CD4-positive, alpha-beta T cell treated with Interleukin-10 for 1 hour (primary cell): ENCODE measurements at regions not wholly inside any gene's neighbourhood (a gene's known extent, or its start where the extent isn't known, plus 50 kb on each side); places are given as distances from the start of the nearest gene placed in this dataset.

ENCODE experiments used
- DNase-seq: peaks from one replicate; pipeline ENCODE4 v3.0.0-alpha.2; 2020

- no peak for DNase-seq
These were observed 50.5 kb upstream of the GUCY1A1 start for GRCh38 chr4:155616117-155616516.

GRCh38 chr4:155615081-155615887 lies 51.4 kb upstream of the GUCY1A1 start:
- no peak for DNase-seq

DNA sequence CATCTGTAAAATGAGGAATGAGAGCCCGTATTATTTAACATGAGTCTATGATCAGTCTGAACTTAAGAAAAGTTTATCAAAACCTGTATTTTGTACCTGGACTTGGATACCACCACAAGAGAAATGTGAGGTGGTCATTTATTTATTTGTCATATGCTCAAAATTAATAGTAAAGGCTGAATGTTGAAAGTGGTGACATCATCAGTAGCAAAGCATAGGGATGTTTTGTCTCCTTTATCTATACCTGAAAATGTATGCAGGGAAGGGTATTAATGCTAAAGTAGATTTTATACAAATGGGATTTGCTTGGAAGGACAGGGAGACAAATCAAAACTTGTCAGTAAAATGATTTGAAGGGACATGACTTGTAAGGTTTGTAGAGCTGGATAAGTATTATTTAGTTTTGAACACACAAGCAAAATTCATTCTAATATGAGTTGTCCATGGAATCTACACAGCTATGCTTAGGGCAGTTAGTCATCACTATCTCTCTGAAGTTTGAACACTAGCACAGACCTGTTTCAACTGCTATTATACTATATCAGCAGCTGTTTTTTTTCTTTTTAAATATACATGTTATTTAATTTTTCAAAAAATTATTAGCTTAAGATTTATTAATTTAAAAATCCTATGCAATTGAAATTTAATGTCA lies 52.4 kb upstream of the GUCY1A1 start:
- DNase-seq, result no peak

DNA sequence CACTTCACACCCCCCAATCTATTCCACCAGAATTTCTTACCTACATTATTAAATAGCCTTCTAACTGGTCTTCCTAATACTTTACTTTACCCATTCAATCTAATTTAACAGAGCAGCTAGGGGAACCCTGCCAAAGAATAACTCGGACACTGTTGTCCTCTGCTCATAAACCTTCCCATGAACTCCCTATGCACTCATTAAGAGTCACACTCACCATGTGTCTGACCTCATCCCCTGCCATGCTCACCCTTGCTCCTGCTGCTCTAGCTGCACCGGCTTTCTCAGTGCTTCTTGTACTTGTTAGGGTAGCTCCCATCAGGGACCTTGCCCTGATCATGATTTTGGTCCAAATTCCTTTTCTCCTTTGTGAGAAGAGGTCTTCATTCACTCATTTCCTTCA lies 54.6 kb upstream of the GUCY1A1 start:
- no peak for DNase-seq

GRCh38 chr4:155611501-155611900 lies 55.1 kb upstream of the GUCY1A1 start:
- no peak for DNase-seq

GRCh38 chr4:155610143-155610542 lies 56.5 kb upstream of the GUCY1A1 start:
- no peak for DNase-seq

DNA sequence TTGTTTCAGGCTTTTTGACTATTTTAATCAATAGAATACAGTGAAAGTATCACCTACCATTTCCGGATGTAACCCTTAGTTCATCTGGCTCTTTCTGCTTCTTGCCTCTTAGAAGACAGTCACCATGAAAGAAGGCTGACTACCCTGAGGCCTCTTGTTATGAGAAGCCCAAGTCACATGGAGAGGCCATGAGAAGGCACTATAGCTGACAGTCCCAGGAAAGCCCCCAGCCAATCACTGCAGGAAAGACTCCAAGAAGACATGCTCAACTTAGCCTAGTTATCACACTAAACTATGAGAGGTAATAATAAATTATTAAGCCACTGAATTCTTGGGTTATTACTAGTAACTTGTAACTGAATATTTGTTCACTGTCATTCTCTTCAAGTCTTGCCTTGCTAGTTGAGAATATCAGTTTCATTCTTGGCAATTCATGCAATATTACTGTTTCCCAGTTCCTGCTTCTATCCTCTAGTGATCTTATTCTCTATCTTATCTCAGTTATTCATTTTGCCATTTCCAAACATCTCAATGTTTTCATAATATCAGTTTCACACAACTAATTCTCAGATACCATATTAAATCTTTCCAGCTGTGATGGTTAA lies 57.1 kb upstream of the GUCY1A1 start:
- no peak for DNase-seq

DNA sequence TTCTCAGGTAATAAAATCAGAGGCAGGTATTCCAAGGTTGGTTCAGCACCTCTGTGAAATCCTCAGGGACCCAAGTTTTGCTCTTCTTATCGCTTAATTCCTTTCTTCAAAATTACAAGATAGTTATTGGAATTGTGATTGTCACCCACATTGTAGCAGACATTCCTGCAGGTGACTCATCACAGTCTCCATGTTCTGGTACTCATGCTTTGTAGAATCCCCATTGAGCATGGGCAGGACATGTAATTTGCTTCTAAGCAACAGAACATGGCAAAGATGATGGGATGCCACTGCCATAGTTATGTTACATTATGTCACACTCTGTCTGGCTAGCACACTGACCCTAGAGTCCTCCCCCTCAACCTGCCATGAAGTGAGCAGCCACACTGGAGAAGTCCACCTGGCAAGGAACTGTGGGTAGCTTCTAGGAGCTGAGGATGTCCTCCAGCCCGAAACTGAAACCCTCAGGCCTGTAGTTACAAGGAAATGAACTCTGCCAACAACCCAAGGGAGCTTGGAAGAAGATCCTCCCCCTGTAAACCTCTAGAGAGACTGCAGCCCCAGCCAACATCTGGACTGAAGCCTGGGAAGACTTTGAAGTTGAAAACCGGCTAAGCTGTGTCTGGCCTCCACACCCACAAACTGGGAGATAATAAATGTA lies 58.3 kb upstream of the GUCY1A1 start:
- DNase-seq, result no peak

GRCh38 chr4:155607481-155607880 lies 59.2 kb upstream of the GUCY1A1 start:
- no peak for DNase-seq

DNA sequence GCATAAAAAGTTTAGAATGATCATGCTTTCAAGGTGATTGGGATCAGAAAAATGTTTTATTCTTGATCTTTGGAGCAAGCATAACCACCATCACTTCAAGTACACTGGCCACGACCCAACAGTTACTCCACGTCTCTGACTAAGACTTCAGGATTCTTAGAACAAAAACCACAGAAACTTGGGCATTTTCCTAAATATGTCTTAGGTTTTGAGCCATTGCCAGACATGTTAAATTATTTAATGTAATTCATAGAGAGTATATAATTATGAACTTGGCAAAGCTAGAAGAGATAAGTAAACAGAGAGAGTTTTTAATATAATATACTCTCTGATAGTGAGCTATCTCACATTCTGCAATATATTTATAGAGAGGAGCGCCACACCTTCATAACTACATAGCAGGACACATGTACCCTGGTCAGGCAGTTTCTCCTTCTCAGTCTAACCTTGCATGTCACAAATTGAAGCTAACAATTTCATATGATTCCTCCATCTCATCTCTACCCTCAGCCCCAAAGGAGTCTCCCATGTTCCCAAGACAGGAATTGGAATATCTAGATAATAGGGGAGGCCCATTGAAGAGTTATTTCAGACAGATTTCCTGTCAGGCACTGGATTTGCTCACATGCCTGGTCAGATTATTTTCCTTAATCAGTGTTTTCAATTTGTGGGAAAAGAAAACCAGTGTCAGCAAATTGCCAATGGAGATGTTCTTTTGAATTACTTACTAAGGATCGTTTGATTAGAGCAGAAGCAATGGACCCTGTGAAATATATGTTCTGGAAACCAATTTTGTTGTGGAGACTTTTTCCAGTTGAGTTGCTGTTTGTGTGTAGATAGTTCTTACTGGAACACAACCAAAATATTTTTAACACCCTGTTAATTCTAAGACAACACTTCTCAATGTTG lies 61.7 kb upstream of the GUCY1A1 start:
- no peak for DNase-seq

DNA sequence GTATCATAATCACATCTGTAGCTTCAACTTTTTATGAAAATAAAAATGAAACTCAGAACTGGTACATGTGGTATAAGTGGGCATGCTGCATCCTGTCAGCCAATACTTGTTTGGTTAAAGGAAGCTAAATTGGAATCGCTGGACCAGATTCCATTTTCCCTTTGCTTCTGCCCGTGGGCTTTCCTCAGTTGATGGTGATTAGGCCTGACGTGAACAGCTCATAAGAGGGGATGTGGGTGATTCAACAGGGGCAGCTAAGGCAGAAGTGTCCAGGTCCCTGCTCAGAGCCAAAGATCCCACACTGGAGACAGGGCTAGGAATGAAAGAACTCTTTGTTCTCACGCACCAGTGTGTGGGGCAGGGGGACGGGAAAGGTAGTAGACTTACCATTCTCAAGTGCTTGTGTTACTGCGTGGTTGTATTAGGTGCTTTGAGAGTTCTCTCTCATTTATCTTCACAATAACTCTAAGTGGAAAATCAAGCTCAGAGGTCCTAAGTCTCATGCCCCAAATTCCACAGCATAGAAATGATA lies 63.2 kb upstream of the GUCY1A1 start:
- DNase-seq, result no peak

- no peak for DNase-seq
These were observed 64.1 kb upstream of the GUCY1A1 start for GRCh38 chr4:155602351-155603140.

GRCh38 chr4:155600244-155600643 lies 66.4 kb upstream of the GUCY1A1 start:
- DNase-seq, result no peak

DNA sequence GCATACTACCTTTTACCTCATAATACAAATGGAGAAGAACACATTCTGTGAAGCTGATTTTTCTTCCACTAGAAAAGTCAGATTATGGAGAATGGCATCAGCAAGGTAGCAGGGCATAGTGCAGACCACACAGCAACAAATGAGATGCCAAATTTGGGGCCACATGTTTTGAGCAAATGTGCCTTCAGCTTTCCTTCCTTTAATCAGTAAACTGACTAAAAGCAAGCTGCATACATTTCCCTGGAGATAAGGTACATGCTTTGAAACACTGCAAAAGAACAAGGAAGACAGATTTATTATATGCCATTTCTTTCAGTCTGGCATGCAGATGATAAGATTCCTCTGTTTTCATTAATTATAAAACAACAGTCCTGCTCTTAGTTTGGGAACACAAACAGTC lies 67.1 kb upstream of the GUCY1A1 start:
- DNase-seq, result no peak

- no peak for DNase-seq
These were observed 67.6 kb upstream of the GUCY1A1 start for GRCh38 chr4:155599085-155599484.

- no peak for DNase-seq
These were observed 68.7 kb upstream of the GUCY1A1 start for GRCh38 chr4:155597933-155598451.

- DNase-seq, result no peak
These were observed 69.4 kb upstream of the GUCY1A1 start for GRCh38 chr4:155597281-155597680.

GRCh38 chr4:155593793-155594192 lies 72.9 kb upstream of the GUCY1A1 start:
- DNase-seq, result no peak

GRCh38 chr4:155592938-155593297 lies 73.7 kb upstream of the GUCY1A1 start:
- DNase-seq, result no peak

DNA sequence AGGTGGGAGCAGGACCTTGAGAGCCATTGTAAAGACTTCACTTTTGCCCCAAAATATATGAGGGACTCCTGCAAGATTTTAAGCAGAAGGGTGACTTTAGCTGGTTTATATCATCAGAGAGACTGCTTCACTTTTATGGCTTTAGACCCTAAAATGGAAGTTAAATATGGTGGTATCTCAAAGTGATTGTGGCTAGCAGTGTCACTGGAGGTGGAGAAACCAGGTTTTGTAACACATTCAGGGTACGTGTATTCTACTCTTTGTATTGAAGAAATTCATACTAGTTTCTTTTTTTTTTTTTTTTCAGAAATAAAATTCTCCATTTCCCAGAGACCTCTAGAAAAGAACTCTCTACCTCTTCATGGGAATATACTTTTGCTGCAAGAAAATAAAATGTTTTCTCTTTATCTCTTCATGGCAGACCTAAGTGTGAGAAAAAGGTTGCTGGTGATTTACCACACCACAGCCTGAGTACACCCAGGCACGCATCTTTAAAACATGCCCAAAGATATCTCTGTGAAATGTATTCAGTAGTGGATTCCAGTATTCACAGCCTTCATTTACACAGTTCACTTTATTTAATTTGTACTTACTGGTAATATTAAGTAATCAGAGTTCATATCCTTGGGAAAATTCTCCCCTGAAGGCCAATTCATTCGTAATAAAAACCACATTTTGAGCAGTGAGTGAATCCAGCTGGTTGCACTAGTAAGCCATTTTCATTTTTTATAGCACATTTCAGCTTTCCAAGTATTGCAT lies 74.3 kb upstream of the GUCY1A1 start:
- DNase-seq, result no peak
